ENCODE measurements at regions not wholly inside any gene's neighbourhood (a gene's known extent, or its start where the extent isn't known, plus 50 kb on each side); places are given as distances from the start of the nearest gene placed in this dataset.
A peak's percentile ranks its signal among the peaks of the same experiment; 100 is the strongest.

DNA sequence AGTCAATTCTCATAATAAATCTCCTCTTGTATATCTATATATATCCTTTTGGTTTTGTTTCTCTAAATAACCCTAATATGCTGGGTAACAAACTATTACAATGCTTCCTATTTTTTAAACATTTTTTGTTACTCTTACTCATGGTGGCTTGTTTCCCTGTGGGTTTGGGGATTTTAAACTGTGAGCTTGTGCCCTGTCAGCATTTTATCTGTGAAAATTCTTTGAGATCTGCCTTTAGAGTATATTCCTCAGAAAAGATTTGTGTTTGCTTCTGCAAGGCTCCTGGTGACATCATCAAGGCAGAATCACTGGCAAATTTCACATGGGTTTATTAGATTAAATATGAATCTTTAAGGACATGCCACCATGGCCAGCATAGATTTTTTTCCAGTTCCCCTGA lies 273.6 kb downstream of the LRFN2 start:
- DNase-seq: no peak
- Mint-ChIP-seq H3K4me3 (no peak overlapping the region), H3K9me3 (peaks cover 41% of the 10 kb centered on the region), H3K27ac (no peak overlapping the region), H3K36me3 (ENCODE audit: low read depth) (no peaks in the 10 kb centered on the region; the same call in 1 of the 2 replicates), H3K27me3 (ENCODE audit: insufficient read depth) (peaks cover 3% of the 10 kb centered on the region; the same call in 1 of the 2 replicates), H3K4me1 (ENCODE audit: low read depth) (no peaks in the 10 kb centered on the region)
- TF ChIP-seq, protein P1, sequence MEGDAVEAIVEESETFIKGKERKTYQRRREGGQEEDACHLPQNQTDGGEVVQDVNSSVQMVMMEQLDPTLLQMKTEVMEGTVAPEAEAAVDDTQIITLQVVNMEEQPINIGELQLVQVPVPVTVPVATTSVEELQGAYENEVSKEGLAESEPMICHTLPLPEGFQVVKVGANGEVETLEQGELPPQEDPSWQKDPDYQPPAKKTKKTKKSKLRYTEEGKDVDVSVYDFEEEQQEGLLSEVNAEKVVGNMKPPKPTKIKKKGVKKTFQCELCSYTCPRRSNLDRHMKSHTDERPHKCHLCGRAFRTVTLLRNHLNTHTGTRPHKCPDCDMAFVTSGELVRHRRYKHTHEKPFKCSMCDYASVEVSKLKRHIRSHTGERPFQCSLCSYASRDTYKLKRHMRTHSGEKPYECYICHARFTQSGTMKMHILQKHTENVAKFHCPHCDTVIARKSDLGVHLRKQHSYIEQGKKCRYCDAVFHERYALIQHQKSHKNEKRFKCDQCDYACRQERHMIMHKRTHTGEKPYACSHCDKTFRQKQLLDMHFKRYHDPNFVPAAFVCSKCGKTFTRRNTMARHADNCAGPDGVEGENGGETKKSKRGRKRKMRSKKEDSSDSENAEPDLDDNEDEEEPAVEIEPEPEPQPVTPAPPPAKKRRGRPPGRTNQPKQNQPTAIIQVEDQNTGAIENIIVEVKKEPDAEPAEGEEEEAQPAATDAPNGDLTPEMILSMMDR (IDR thresholded peaks at IDR 0.05): no peak

GRCh38 chr6:40312213-40313015 lies 274.8 kb downstream of the LRFN2 start:
- H3K27me3 Mint-ChIP-seq (ENCODE audit: insufficient read depth): peaks cover 3% of the 10 kb centered on the region; the same call in 1 of the 2 replicates
- no peaks in the 10 kb centered on the region for H3K36me3 Mint-ChIP-seq (ENCODE audit: low read depth)
- TF ChIP-seq, protein P1 (IDR thresholded peaks at IDR 0.05): no peak
- no peak for DNase-seq
- H3K4me3 Mint-ChIP-seq: no peak overlapping the region
- H3K9me3 Mint-ChIP-seq: peaks cover 31% of the 10 kb centered on the region
- no peaks in the 10 kb centered on the region for H3K4me1 Mint-ChIP-seq (ENCODE audit: low read depth)
- no peak overlapping the region for H3K27ac Mint-ChIP-seq

- no peak overlapping the region for H3K4me3 Mint-ChIP-seq
- DNase-seq: peak; percentile 3
- H3K36me3 Mint-ChIP-seq (ENCODE audit: low read depth): no peaks in the 10 kb centered on the region
- TF ChIP-seq, protein P1 (IDR thresholded peaks at IDR 0.05): peak; percentile 85
- H3K27me3 Mint-ChIP-seq (ENCODE audit: insufficient read depth): no peaks in the 10 kb centered on the region; the same call in 1 of the 2 replicates
- H3K9me3 Mint-ChIP-seq: peaks cover 9% of the 10 kb centered on the region
- H3K27ac Mint-ChIP-seq: no peak overlapping the region
- no peaks in the 10 kb centered on the region for H3K4me1 Mint-ChIP-seq (ENCODE audit: low read depth)
Observed at GRCh38 chr6:40308533-40309306, 278.4 kb downstream of the LRFN2 start.

DNA sequence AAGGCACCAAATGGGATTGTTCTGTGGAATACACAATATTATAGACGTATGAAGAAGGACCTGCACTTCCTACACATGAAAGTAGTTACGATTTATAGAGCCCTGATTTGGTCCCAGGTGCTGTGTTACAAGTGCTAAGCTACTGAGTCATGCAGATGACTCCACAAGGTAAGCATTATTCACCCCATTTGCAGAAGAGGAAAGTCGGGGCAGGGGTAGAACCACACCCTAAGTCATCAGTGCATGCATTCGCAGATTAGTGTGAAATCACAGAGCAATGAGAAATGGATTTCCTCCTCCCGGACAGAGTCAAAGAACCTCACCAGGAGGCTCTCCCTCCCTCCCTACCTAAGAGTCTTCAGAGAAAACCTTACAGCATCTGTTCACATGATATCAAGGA lies 279.5 kb downstream of the LRFN2 start:
- TF ChIP-seq, protein P1 (IDR thresholded peaks at IDR 0.05): no peak
- H3K9me3 Mint-ChIP-seq: peaks cover 9% of the 10 kb centered on the region
- no peaks in the 10 kb centered on the region for H3K4me1 Mint-ChIP-seq (ENCODE audit: low read depth)
- H3K27ac Mint-ChIP-seq: no peak overlapping the region
- H3K4me3 Mint-ChIP-seq: no peak overlapping the region
- DNase-seq: no peak
- H3K36me3 Mint-ChIP-seq (ENCODE audit: low read depth): no peaks in the 10 kb centered on the region
- no peaks in the 10 kb centered on the region; the same call in 1 of the 2 replicates for H3K27me3 Mint-ChIP-seq (ENCODE audit: insufficient read depth)

GRCh38 chr6:40302856-40303454 lies 284.2 kb downstream of the LRFN2 start:
- Mint-ChIP-seq H3K4me1 (ENCODE audit: low read depth) (no peaks in the 10 kb centered on the region), H3K4me3 (no peak overlapping the region), H3K27ac (no peak overlapping the region), H3K9me3 (peaks cover 32% of the 10 kb centered on the region), H3K27me3 (ENCODE audit: insufficient read depth) (no peaks in the 10 kb centered on the region; the same call in 1 of the 2 replicates), H3K36me3 (ENCODE audit: low read depth) (peaks cover 4% of the 10 kb centered on the region; the same call in 1 of the 2 replicates)
- DNase-seq: no peak
- TF ChIP-seq, protein P1 (IDR thresholded peaks at IDR 0.05): no peak
